Osteoblast (primary cell): ENCODE measurements at regions not wholly inside any gene's neighbourhood (a gene's known extent, or its start where the extent isn't known, plus 50 kb on each side); places are given as distances from the start of the nearest gene placed in this dataset.

Experiments
- DNase-seq: peaks from one replicate; pipeline ENCODE4 v3.0.0; 2011; ENCODE audit warnings: low spot score, mixed read lengths; ENCODE audit not compliant: insufficient read length; ENCODE audit errors: missing footprints
- H2AFZ ChIP-seq: 2 replicates; pipeline ENCODE4 v1.6.0; 2011; ENCODE audit warnings: mild to moderate bottlenecking, low read length
- H3K27ac ChIP-seq: 2 replicates; pipeline ENCODE4 v1.5.1; 2011; ENCODE audit warnings: mild to moderate bottlenecking, low read depth, low read length, moderate library complexity
- H3K27me3 ChIP-seq: 2 replicates; pipeline ENCODE4 v1.6.0; 2012; ENCODE audit warnings: mild to moderate bottlenecking, control low read depth, inconsistent platforms, low read length, moderate library complexity; ENCODE audit not compliant: insufficient read depth
- H3K36me3 ChIP-seq: 2 replicates; pipeline ENCODE4 v1.5.1; 2011; ENCODE audit warnings: mild to moderate bottlenecking, low read length, control low read depth, moderate library complexity; ENCODE audit not compliant: insufficient read depth
- H3K4me1 ChIP-seq: 2 replicates; pipeline ENCODE4 v1.5.1; 2011; ENCODE audit warnings: mild to moderate bottlenecking, low read length, control low read depth, moderate library complexity; ENCODE audit not compliant: insufficient read depth
- H3K4me2 ChIP-seq: 2 replicates; pipeline ENCODE4 v1.6.0; 2011; ENCODE audit warnings: mild to moderate bottlenecking, low read length; ENCODE audit not compliant: insufficient read depth
- H3K4me3 ChIP-seq: fragments of 200-600 bp; sonication (generic); 3 replicates; pipeline ENCODE4 v1.5.1; 2012; ENCODE audit warnings: mild to moderate bottlenecking, low read length, inconsistent platforms; ENCODE audit not compliant: insufficient read depth
- H3K79me2 ChIP-seq: 2 replicates; pipeline ENCODE4 v1.6.0; 2012; ENCODE audit warnings: mild to moderate bottlenecking, low read length, control low read depth, inconsistent platforms; ENCODE audit not compliant: insufficient read depth
- H3K9me3 ChIP-seq: 2 replicates; pipeline ENCODE4 v1.5.1; 2011; ENCODE audit warnings: low read depth, low read length, control low read depth
- H4K20me1 ChIP-seq: 2 replicates; pipeline ENCODE4 v1.6.0; 2012; ENCODE audit warnings: mild to moderate bottlenecking, low read length, control low read depth; ENCODE audit not compliant: insufficient read depth
- CTCF ChIP-seq: IDR thresholded peaks from 2 replicates; pipeline ENCODE4 v1.5.1; 2011; ENCODE audit warnings: mild to moderate bottlenecking, low read depth, low read length, moderate library complexity; ENCODE audit errors: extremely low read depth

DNA sequence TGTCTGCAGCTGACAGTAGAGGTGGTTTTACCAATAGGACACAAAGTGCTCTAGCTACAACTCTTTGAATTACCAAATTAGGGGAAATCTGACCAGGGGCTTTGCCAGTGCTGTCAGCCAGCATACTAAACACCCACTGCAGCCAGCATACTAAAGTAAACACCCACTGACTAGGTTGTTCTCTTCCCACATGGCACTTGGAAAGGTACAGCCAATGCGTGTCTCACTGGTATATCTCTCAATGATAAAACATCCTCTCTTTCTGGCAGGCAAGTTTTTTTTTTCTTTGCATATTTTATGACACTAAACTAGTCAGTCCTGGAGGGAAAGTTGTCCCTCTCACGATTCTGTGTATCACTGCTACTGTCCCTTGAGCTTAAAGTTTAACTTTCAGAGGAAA, 216.1 kb downstream of the TLE1 start:
- Histone ChIP-seq H2AFZ (no peak overlapping the region), H3K79me2 (no peaks in the 10 kb centered on the region), H3K4me3 (no peak overlapping the region), H3K9me3 (no peaks in the 10 kb centered on the region), H3K36me3 (no peaks in the 10 kb centered on the region), H4K20me1 (no peaks in the 10 kb centered on the region), H3K27ac (no peak overlapping the region), H3K4me2 (no peak overlapping the region), H3K4me1 (no peaks in the 10 kb centered on the region), H3K27me3 (peaks cover 14% of the 10 kb centered on the region)
- no peak for DNase-seq
- no peak for TF ChIP-seq CTCF

DNA sequence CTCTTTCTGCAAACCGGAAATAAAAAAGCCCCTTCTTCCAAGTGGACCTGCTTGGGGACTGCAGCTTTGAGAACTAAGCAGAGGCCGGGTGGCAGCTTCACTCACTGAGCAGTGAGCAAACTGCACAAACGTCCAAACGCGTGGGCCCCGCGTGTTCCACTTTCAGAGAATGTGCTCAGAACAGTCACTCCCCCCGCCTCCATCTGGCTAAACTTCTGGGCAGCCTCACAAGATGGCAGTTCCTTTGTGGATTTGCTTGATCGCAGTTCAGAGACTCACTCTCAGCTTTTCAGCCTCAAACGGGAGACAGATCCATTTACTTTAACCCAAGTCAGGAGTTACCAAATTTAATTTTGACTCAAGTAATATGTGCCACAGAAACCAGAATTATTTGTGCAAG, 216.6 kb downstream of the TLE1 start:
- Histone ChIP-seq H3K27me3 (peaks cover 14% of the 10 kb centered on the region), H3K36me3 (no peaks in the 10 kb centered on the region), H2AFZ (no peak overlapping the region), H3K4me2 (no peak overlapping the region), H3K4me3 (no peak overlapping the region), H4K20me1 (no peaks in the 10 kb centered on the region), H3K4me1 (no peaks in the 10 kb centered on the region), H3K79me2 (no peaks in the 10 kb centered on the region), H3K27ac (no peak overlapping the region), H3K9me3 (no peaks in the 10 kb centered on the region)
- no peak for DNase-seq
- TF ChIP-seq CTCF: no peak

GRCh38 chr9:81470864-81471263, 218.5 kb downstream of the TLE1 start:
- H3K4me1 ChIP-seq: no peaks in the 10 kb centered on the region
- no peaks in the 10 kb centered on the region for H3K9me3 ChIP-seq
- H2AFZ ChIP-seq: no peak overlapping the region
- no peak for DNase-seq
- peaks cover 14% of the 10 kb centered on the region for H3K27me3 ChIP-seq
- TF ChIP-seq CTCF: no peak
- H4K20me1 ChIP-seq: no peaks in the 10 kb centered on the region
- H3K4me2 ChIP-seq: no peak overlapping the region
- no peak overlapping the region for H3K27ac ChIP-seq
- H3K4me3 ChIP-seq: no peak overlapping the region
- H3K36me3 ChIP-seq: no peaks in the 10 kb centered on the region
- no peaks in the 10 kb centered on the region for H3K79me2 ChIP-seq

DNA sequence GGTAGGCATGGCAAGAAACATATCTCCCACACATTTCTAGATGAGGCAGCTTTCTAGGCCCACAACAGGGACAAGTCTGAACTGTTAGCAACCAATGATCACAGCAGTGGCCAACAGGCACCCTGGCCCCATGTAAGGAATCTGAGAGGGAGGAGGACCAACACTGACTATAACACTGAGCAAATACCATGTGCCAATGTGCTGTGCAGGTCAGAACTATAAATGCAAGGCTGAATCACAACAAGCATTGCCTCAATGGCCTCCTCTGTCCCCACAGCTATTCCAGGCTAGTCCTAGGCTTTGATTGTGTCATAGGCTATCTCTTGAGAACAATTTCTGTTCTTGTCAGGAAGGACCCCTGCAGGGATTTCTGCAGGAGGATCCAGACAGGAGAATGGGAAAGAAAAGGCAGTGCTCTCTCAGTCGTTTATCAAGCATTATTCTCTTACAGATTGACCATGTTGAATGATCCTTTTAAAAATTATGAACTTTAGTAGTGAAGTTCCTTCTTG, 221.2 kb downstream of the TLE1 start:
- Histone ChIP-seq H3K4me3 (no peak overlapping the region), H3K27me3 (peaks cover 11% of the 10 kb centered on the region), H3K27ac (no peak overlapping the region), H3K79me2 (no peaks in the 10 kb centered on the region), H3K9me3 (no peaks in the 10 kb centered on the region), H4K20me1 (no peaks in the 10 kb centered on the region), H2AFZ (no peak overlapping the region), H3K36me3 (no peaks in the 10 kb centered on the region), H3K4me2 (no peak overlapping the region), H3K4me1 (no peaks in the 10 kb centered on the region)
- TF ChIP-seq CTCF: no peak
- DNase-seq: no peak
